K562 (cell line): ENCODE measurements at regions not wholly inside any gene's neighbourhood (a gene's known extent, or its start where the extent isn't known, plus 50 kb on each side); places are given as distances from the start of the nearest gene placed in this dataset.

ENCODE experiments used
- CC2D1A ChIP-seq: fragments of 450-650 bp; IDR thresholded peaks from 2 replicates; pipeline ENCODE4 v1.6.1; 2017; ENCODE audit warnings: mild to moderate bottlenecking
- CEBPB ChIP-seq: fragments of 450-650 bp; IDR thresholded peaks from 2 replicates; pipeline ENCODE4 v1.6.1; 2016; ENCODE audit warnings: missing genetic modification characterization, missing compliant biosample characterization
- CTCF ChIP-seq, 3 experiments: IDR thresholded peaks in 2 of 3; conservative IDR thresholded peaks in 1 of 3; 2 replicates each; pipeline ENCODE4 v1.5.1; 2011 to 2012; ENCODE audit warnings: low read length in 3 of 3, mild to moderate bottlenecking in 3 of 3, control low read depth in 2 of 3, improper control_type of control experiment in 1 of 3, inconsistent platforms in 1 of 3, low read depth in 1 of 3, mixed read lengths in 1 of 3, moderate library complexity in 1 of 3; ENCODE audit not compliant: insufficient read depth in 2 of 3
- PHF20 ChIP-seq: fragments of 450-650 bp; IDR thresholded peaks from 2 replicates; pipeline ENCODE4 v1.6.1; 2018; ENCODE audit not compliant: partially characterized antibody
- SOX6 ChIP-seq: fragments of 450-650 bp; IDR thresholded peaks from 2 replicates; pipeline ENCODE4 v1.6.1; 2014; ENCODE audit warnings: mild to moderate bottlenecking
- ZBTB33 ChIP-seq: sonication (generic); formaldehyde crosslinking; IDR thresholded peaks from 2 replicates; pipeline ENCODE4 v1.8.1; 2023; ENCODE audit warnings: mild to moderate bottlenecking, missing genetic modification reagents
- ZNF121 ChIP-seq: sonication (generic); formaldehyde crosslinking; conservative IDR thresholded peaks from 2 replicates; pipeline ENCODE4 v1.8.0; 2022; ENCODE audit warnings: missing genetic modification reagents
- ZNF398 ChIP-seq: fragments of 250-450 bp; sonication (Bioruptor Pico); IDR thresholded peaks from 2 replicates; pipeline ENCODE4 v1.8.0; 2021; ENCODE audit warnings: moderate library complexity, mild to moderate bottlenecking, inconsistent platforms

GRCh38 chr3:106913111-106913698 is 464.0 kb upstream of the CCDC54 start:
- no peak for TF ChIP-seq CEBPB (tag)
- no peak for TF ChIP-seq ZNF121 (CRISPR knock-in tag)
- TF ChIP-seq CTCF (IDR thresholded peaks at IDR 0.05 in 2 of 3, conservative IDR thresholded peaks at IDR 0.05 in 1 of 3; ENCODE audit: insufficient read depth in 2 of 3, low read depth in 1 of 3, low read length in 3 of 3): no peak
- no peak for TF ChIP-seq CC2D1A
- TF ChIP-seq PHF20: no peak
- no peak for TF ChIP-seq ZNF398
- no peak for TF ChIP-seq ZBTB33 (CRISPR knock-in tag)
- no peak for TF ChIP-seq SOX6
